K562 (cell line): ENCODE measurements at regions not wholly inside any gene's neighbourhood (a gene's known extent, or its start where the extent isn't known, plus 50 kb on each side); places are given as distances from the start of the nearest gene placed in this dataset.

ENCODE experiments used
- ATAC-seq: fragments of 200-7000 bp; cut with Tn5 transposase; 3 replicates; pipeline ENCODE4 v1.9.1; 2020; ENCODE audit warnings: moderate library complexity
- BruUV-seq: library from RNA; stranded (reverse); fragments of 400-500 nt; replicated peaks from 2 replicates; lab custom pipeline; 2021; lab: Mats Ljungman, UMichigan
- CTCF ChIA-PET: fragments of 300-600 bp; formaldehyde crosslinking; extraction: SDS; loops from one replicate; lab custom pipeline; 2021; ENCODE audit warnings: low intra/inter-chr PET ratio; lab: Yijun Ruan, JAX
- POLR2A ChIA-PET: fragments of 300-600, 350-650 bp; sonication (Branson Sonifier 250); formaldehyde crosslinking; extraction: SDS; loops from one replicate; lab custom pipeline; 2021; ENCODE audit warnings: antibody characterized with exemption, inconsistent platforms; lab: Yijun Ruan, JAX
- DNase-seq, 4 experiments: peaks; one replicate each; pipeline versions ENCODE4 v3.0.0 to v3.0.0-alpha.2; 2011 to 2018; ENCODE audit warnings: low spot score in 3 of 4, mixed read lengths in 3 of 4; ENCODE audit errors: extremely low read depth in 1 of 4
- FAIRE-seq: peaks from 2 replicates; lab custom pipeline; 2011; peaks lifted over from hg19 to GRCh38; lab: Jason Lieb, UNC
- H2AFZ ChIP-seq: 2 replicates; pipeline ENCODE4 v1.6.0; 2011; ENCODE audit warnings: low read depth, low read length, control low read depth, inconsistent platforms
- H3K27ac ChIP-seq: fragments of 200-600 bp; 3 replicates; pipeline ENCODE4 v1.8.0; 2011; ENCODE audit warnings: low read depth, mild to moderate bottlenecking, control low read depth, inconsistent platforms, low read length, moderate library complexity, mixed read lengths; ENCODE audit errors: extremely low read depth
- H3K27me3 ChIP-seq, 2 experiments: fragments of 300-600 bp in 1 of 2; 2 replicates in 1 of 2; 3 replicates in 1 of 2; pipeline versions ENCODE4 v1.6.0 to v1.8.0; 2011; ENCODE audit warnings: inconsistent platforms in 2 of 2, low read length in 2 of 2, mild to moderate bottlenecking in 1 of 2, mixed read lengths in 1 of 2, moderate library complexity in 1 of 2; ENCODE audit not compliant: control insufficient read depth in 2 of 2, insufficient read depth in 2 of 2
- H3K36me3 ChIP-seq: fragments of 300-600 bp; 3 replicates; pipeline ENCODE4 v1.8.0; 2011; ENCODE audit warnings: mild to moderate bottlenecking, low read length, inconsistent platforms; ENCODE audit not compliant: control insufficient read depth, insufficient read depth
- H3K4me1 ChIP-seq, 2 experiments: fragments of 200-600 bp in 1 of 2; replicated peaks in 1 of 2; 2 replicates in 1 of 2; 3 replicates in 1 of 2; pipeline versions ENCODE4 v1.5.1 to v1.8.0; 2011; ENCODE audit warnings: inconsistent platforms in 2 of 2, low read length in 2 of 2, mild to moderate bottlenecking in 1 of 2, mixed read lengths in 1 of 2, moderate library complexity in 1 of 2; ENCODE audit not compliant: control insufficient read depth in 2 of 2, insufficient read depth in 2 of 2
- H3K4me2 ChIP-seq: 2 replicates; pipeline ENCODE4 v1.6.1; 2011; ENCODE audit warnings: low read length, control low read depth, inconsistent platforms, mixed read lengths; ENCODE audit not compliant: insufficient read depth
- H3K4me3 ChIP-seq: fragments of 200-600 bp; sonication (generic), shearing (Covaris generic); 2 replicates; pipeline ENCODE4 v1.5.1; 2016; ENCODE audit warnings: control low read depth, inconsistent platforms
- H3K79me2 ChIP-seq: fragments of 200-600 bp; 3 replicates; pipeline ENCODE4 v1.8.0; 2011; ENCODE audit warnings: low read length, inconsistent platforms; ENCODE audit not compliant: control insufficient read depth, insufficient read depth
- H3K9ac ChIP-seq, 2 experiments: 2 replicates each; pipeline versions ENCODE4 v1.6.0 to v1.6.1; 2011; ENCODE audit warnings: low read depth in 2 of 2, low read length in 2 of 2, control low read depth in 1 of 2, inconsistent platforms in 1 of 2, mild to moderate bottlenecking in 1 of 2, mixed read lengths in 1 of 2; ENCODE audit not compliant: insufficient read depth in 1 of 2
- H3K9me1 ChIP-seq: one replicate; pipeline ENCODE4 v1.6.0; 2011; ENCODE audit warnings: inconsistent platforms, mild to moderate bottlenecking, low read length, moderate library complexity; ENCODE audit not compliant: control insufficient read depth, insufficient read depth
- H3K9me3 ChIP-seq: replicated peaks from 2 replicates; pipeline ENCODE4 v1.5.1; 2011; ENCODE audit warnings: low read depth, low read length, inconsistent platforms; ENCODE audit not compliant: control insufficient read depth, insufficient read depth
- H4K20me1 ChIP-seq: replicated peaks from 2 replicates; pipeline ENCODE4 v1.6.1; 2011; ENCODE audit warnings: low read length, inconsistent platforms, mixed read lengths; ENCODE audit not compliant: control insufficient read depth, insufficient read depth
- CBFA2T2 ChIP-seq: fragments of 450-650 bp; conservative IDR thresholded peaks from 2 replicates; pipeline ENCODE4 v1.6.1; 2017; ENCODE audit warnings: mild to moderate bottlenecking
- HMBOX1 ChIP-seq: sonication (generic); IDR thresholded peaks from 2 replicates; pipeline ENCODE4 v1.6.1; 2016
- KLF16 ChIP-seq: IDR thresholded peaks from 2 replicates; pipeline ENCODE4 v1.6.1; 2016; ENCODE audit warnings: antibody characterized with exemption
- ZFX ChIP-seq: sonication (generic); formaldehyde crosslinking; IDR thresholded peaks from 2 replicates; pipeline ENCODE4 v1.8.0; 2022; ENCODE audit warnings: mild to moderate bottlenecking, missing genetic modification reagents, moderate library complexity
- ZNF561 ChIP-seq: fragments of 450-650 bp; formaldehyde crosslinking; conservative IDR thresholded peaks from 2 replicates; pipeline ENCODE4 v1.4.0; 2020; ENCODE audit warnings: mild to moderate bottlenecking, moderate library complexity
- ZNF717 ChIP-seq: fragments of 250-450 bp; sonication (Bioruptor Pico); IDR thresholded peaks from 2 replicates; pipeline ENCODE4 v1.5.0; 2021
- WGBS: fragments of 100-300 bp; shearing (Covaris generic); methylation state at CpG from one replicate; pipeline ENCODE4 v1.1.6; 2016; ENCODE audit warnings: low coverage, mixed read lengths; ENCODE audit not compliant: insufficient coverage; ENCODE audit errors: missing lambda C conversion rate; 5-methylcytosine and 5-hydroxymethylcytosine counted together
- in situ Hi-C: fragments of 300-500 bp; cut with MboI; formaldehyde crosslinking; loops from 4 replicates; pipeline ENCODE4 v1.15.0; 2018; ENCODE audit warnings: inconsistent platforms, mixed read lengths
- intact Hi-C: fragments of 100-400 bp; cut with micrococcal nuclease; formaldehyde crosslinking; loops from 2 replicates; pipeline ENCODE4 v1.14.2; 2022

GRCh38 chr4:79636991-79637390, 229.0 kb upstream of the GK2 start:
- no peak for ATAC-seq
- ChIA-PET POLR2A (interaction anchor here (1.2 kb wide), 1 partner anchor 12 kb away, joined by 4 read pairs; no protein-coding TSS in a partner anchor), CTCF (no interaction called here)
- H3K27ac ChIP-seq: no peak overlapping the region
- TF ChIP-seq HMBOX1: peak; percentile 44; the same call in 1 of the 2 replicates
- no peak for TF ChIP-seq KLF16
- H3K79me2 ChIP-seq: no peaks in the 10 kb centered on the region
- no peak overlapping the region for H3K4me2 ChIP-seq
- BruUV-seq: no TSS peak
- in situ Hi-C loops (no loop called here), intact Hi-C loops (no loop called here)
- H2AFZ ChIP-seq: no peak overlapping the region
- DNase-seq: no peak
- no peak overlapping the region for H3K9ac ChIP-seq
- no peaks in the 10 kb centered on the region for H3K9me1 ChIP-seq
- no peaks in the 10 kb centered on the region for H4K20me1 ChIP-seq
- 6% methylated on average over 1 of the region's 1 CpG for WGBS
- no peak for FAIRE-seq
- H3K4me1 ChIP-seq: peaks cover 0 to 6% of the 10 kb centered on the region in 2 experiments; a peak in 2 of 5 replicates
- no peaks in the 10 kb centered on the region for H3K36me3 ChIP-seq
- H3K27me3 ChIP-seq: no peaks in the 10 kb centered on the region
- H3K9me3 ChIP-seq: no peaks in the 10 kb centered on the region
- H3K4me3 ChIP-seq: no peak overlapping the region

GRCh38 chr4:79634111-79634510, 226.1 kb upstream of the GK2 start:
- H2AFZ ChIP-seq: peak overlapping the region; percentile 26; the same call in 1 of the 2 replicates
- DNase-seq (no peak), FAIRE-seq (no peak), ATAC-seq (no peak)
- H3K4me2 ChIP-seq: no peak overlapping the region
- WGBS: 62% methylated on average over 9 of the region's 9 CpGs
- CTCF ChIA-PET: no interaction called here
- no peaks in the 10 kb centered on the region for H3K9me1 ChIP-seq
- no TSS peak for BruUV-seq
- POLR2A ChIA-PET: no interaction called here
- H3K79me2 ChIP-seq: no peaks in the 10 kb centered on the region
- no peaks in the 10 kb centered on the region for H3K27me3 ChIP-seq
- H3K4me3 ChIP-seq: no peak overlapping the region
- H3K4me1 ChIP-seq: peaks cover 0 to 13% of the 10 kb centered on the region in 2 experiments; a peak in 2 of 5 replicates
- no peaks in the 10 kb centered on the region for H3K36me3 ChIP-seq
- H4K20me1 ChIP-seq: no peaks in the 10 kb centered on the region
- in situ Hi-C loops (no loop called here), intact Hi-C loops (no loop called here)
- no peak overlapping the region for H3K27ac ChIP-seq
- no peaks in the 10 kb centered on the region for H3K9me3 ChIP-seq
- no peak for TF ChIP-seq CBFA2T2
- TF ChIP-seq ZNF717 (CRISPR knock-in tag): no peak
- TF ChIP-seq ZNF561 (CRISPR knock-in tag): no peak
- TF ChIP-seq ZFX (CRISPR knock-in tag): no peak
- H3K9ac ChIP-seq: no peak overlapping the region
